ENCODE measurements at regions not wholly inside any gene's neighbourhood (a gene's known extent, or its start where the extent isn't known, plus 50 kb on each side); places are given as distances from the start of the nearest gene placed in this dataset.

DNA sequence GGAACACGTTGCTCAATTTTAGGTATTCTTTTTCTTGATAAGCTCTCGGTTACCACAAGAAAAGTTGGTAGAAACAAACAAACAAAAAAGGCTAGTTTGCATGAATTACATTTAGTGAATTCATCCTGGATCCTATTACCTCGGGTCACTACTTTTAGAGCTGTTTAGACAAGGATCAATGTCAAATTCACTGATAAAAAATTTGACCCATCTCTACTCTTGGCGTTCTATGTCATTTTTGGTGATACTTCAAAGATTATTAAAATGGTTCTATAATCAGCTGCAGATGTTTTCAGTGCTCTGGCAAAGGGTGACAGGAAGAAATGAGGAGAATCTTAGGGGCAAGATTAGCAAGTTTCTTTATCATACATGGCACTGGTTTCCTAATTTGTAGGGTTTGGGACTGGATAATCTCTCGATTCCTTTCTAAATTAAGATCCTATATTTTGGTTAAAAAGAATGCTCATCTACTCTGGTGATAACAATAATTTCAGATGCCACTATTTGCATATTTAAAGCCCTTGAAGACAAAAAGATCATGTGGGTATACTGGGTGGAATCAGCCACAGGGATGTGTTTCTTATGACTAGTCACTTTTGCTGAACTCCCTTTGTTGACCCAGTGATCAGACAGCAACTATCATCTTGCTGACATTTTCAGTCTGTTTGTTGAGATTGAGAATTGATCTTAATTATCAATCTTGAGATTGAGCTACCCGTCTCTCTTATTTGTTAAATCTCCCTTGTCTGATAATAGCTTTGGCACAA, 442.9 kb downstream of the AASDHPPT start:
- TF ChIP-seq, protein P1, sequence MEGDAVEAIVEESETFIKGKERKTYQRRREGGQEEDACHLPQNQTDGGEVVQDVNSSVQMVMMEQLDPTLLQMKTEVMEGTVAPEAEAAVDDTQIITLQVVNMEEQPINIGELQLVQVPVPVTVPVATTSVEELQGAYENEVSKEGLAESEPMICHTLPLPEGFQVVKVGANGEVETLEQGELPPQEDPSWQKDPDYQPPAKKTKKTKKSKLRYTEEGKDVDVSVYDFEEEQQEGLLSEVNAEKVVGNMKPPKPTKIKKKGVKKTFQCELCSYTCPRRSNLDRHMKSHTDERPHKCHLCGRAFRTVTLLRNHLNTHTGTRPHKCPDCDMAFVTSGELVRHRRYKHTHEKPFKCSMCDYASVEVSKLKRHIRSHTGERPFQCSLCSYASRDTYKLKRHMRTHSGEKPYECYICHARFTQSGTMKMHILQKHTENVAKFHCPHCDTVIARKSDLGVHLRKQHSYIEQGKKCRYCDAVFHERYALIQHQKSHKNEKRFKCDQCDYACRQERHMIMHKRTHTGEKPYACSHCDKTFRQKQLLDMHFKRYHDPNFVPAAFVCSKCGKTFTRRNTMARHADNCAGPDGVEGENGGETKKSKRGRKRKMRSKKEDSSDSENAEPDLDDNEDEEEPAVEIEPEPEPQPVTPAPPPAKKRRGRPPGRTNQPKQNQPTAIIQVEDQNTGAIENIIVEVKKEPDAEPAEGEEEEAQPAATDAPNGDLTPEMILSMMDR (IDR thresholded peaks at IDR 0.05) = no peak
- TF ChIP-seq POLR2AphosphoS5 (IDR thresholded peaks at IDR 0.05) (no peak), POLR2A (IDR thresholded peaks at IDR 0.05) (no peak)

Data from breast epithelium (tissue), 3 donors.